ENCODE measurements at regions not wholly inside any gene's neighbourhood (a gene's known extent, or its start where the extent isn't known, plus 50 kb on each side); places are given as distances from the start of the nearest gene placed in this dataset.

DNA sequence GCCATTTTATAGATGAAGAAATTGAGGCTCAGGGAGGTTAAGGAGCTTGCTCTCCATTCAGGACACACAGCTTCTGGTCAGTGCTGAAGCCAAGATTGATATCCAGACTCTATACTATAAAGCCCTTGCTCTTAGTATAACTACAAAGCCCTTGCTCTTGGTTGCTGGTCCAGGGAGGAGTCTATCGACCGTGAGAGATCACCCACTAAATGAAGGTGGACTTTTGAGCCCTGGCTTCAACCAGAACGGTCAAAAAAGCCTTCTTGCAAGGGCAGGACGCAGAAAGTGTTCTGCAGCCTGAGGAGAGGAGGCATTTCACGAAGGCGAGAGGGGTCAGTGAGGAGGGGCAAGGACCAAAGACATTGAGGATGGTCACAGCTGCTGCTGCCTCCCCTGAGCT is 176.3 kb downstream of the CYP26A1 start:
- intact Hi-C loops (cut with DNase I; ENCODE audit: low total_unique reads): no loop called here
- no peak for DNase-seq
- Histone ChIP-seq H3K4me3 (no peak overlapping the region), H3K36me3 (no peaks in the 10 kb centered on the region), H3K9me3 (no peaks in the 10 kb centered on the region), H3K27ac (no peak overlapping the region), H3K27me3 (replicated peaks in 1 of 7) (peaks cover 0 to 8% (median 0%) of the 10 kb centered on the region in 7 donors), H3K4me1 (peaks cover 0 to 8% (median 0%) of the 10 kb centered on the region in 6 donors)
- no peak for TF ChIP-seq CTCF (IDR thresholded peaks at IDR 0.05 in 8 of 11, conservative IDR thresholded peaks at IDR 0.05 in 3 of 11)
- no peak for TF ChIP-seq POLR2A (IDR thresholded peaks at IDR 0.05)
- TF ChIP-seq POLR2AphosphoS5 (IDR thresholded peaks at IDR 0.05): no peak
- 72 to 92% (median 82%) methylated on average over 6 of the region's 6 CpGs for WGBS, 5 donors

- no peak for DNase-seq
- no peak overlapping the region for H3K4me3 ChIP-seq
- WGBS, 5 donors: 85 to 94% (median 88%) methylated on average over 2 of the region's 2 CpGs
Measured at GRCh38 chr10:93254180-93254853, 180.6 kb downstream of the CYP26A1 start.

DNA sequence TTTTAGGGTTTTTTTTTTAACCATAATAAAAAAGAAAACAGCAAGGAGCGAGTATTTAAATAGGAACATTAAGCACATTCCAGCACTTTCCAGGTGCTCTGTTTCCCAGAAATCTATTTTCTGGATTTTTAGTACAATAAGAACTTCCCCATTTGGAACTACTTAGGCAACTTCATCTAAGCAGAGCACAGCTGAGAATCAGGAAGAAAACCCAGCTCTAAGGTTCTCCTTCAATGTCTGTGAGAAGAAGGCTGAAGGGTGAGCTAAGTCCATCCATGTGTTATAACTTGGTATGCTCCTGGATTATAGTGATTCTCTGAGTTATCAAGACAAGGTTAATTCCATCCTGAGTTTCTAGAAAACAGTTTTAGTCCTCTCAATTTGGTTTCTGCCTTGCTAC is 181.9 kb downstream of the CYP26A1 start:
- DNase-seq: no peak
- Histone ChIP-seq H3K9me3 (no peaks in the 10 kb centered on the region), H3K27ac (no peak overlapping the region), H3K27me3 (replicated peaks in 1 of 7) (no peaks in the 10 kb centered on the region), H3K36me3 (no peaks in the 10 kb centered on the region), H3K4me3 (no peak overlapping the region), H3K4me1 (no peaks in the 10 kb centered on the region)
- intact Hi-C loops (cut with DNase I; ENCODE audit: low total_unique reads): no loop called here
- TF ChIP-seq CTCF (IDR thresholded peaks at IDR 0.05 in 8 of 11, conservative IDR thresholded peaks at IDR 0.05 in 3 of 11): no peak
- TF ChIP-seq POLR2AphosphoS5 (IDR thresholded peaks at IDR 0.05): no peak
- TF ChIP-seq POLR2A (IDR thresholded peaks at IDR 0.05): no peak
- 70 to 80% (median 74%) methylated on average over 1 of the region's 1 CpG for WGBS, 5 donors

More at GRCh38 chr10:93254180-93254853, 180.6 kb downstream of the CYP26A1 start:
- Histone ChIP-seq H3K4me1 (no peaks in the 10 kb centered on the region), H3K36me3 (no peaks in the 10 kb centered on the region), H3K9me3 (no peaks in the 10 kb centered on the region), H3K27me3 (replicated peaks in 1 of 7) (no peaks in the 10 kb centered on the region), H3K27ac (no peak overlapping the region)
- intact Hi-C loops (cut with DNase I; ENCODE audit: low total_unique reads): no loop called here
- no peak for TF ChIP-seq POLR2A (IDR thresholded peaks at IDR 0.05)
- TF ChIP-seq POLR2AphosphoS5 (IDR thresholded peaks at IDR 0.05): no peak
- no peak for TF ChIP-seq CTCF (IDR thresholded peaks at IDR 0.05 in 8 of 11, conservative IDR thresholded peaks at IDR 0.05 in 3 of 11)
